GM18505 (cell line): ENCODE measurements at regions not wholly inside any gene's neighbourhood (a gene's known extent, or its start where the extent isn't known, plus 50 kb on each side); places are given as distances from the start of the nearest gene placed in this dataset.
"Not testable (repeated sequence)": the region's sequence is repeated elsewhere in the genome, so short reads cannot be mapped to it uniquely, and the experiment has no call there.

ENCODE experiments used
- ATAC-seq: cut with Tn5 transposase; IDR thresholded peaks from one replicate; pipeline ENCODE4 v1.9.1; 2021; ENCODE audit not compliant: unreplicated experiment
- POLR2A ChIP-seq: IDR thresholded peaks from 4 replicates; pipeline ENCODE4 v1.6.1; 2011; ENCODE audit warnings: borderline replicate concordance; ENCODE audit not compliant: insufficient read depth, insufficient read length; ENCODE audit errors: extremely low read depth

- ATAC-seq: no peak
- no peak for TF ChIP-seq POLR2A
Measured at GRCh38 chr19:27844261-27844660, 1368.7 kb downstream of the UQCRFS1 start.

GRCh38 chr19:27843861-27844260, 1369.1 kb downstream of the UQCRFS1 start:
- no peak for ATAC-seq
- no peak for TF ChIP-seq POLR2A

GRCh38 chr19:27833031-27833430, 1379.9 kb downstream of the UQCRFS1 start:
- no peak for TF ChIP-seq POLR2A
- ATAC-seq: no peak

- TF ChIP-seq POLR2A: no peak
- no peak for ATAC-seq
Measured at GRCh38 chr19:27828829-27829228, 1384.1 kb downstream of the UQCRFS1 start.

- no peak for TF ChIP-seq POLR2A
- no peak for ATAC-seq
Measured at GRCh38 chr19:27824108-27824507, 1388.8 kb downstream of the UQCRFS1 start.

GRCh38 chr19:27822336-27822735, 1390.6 kb downstream of the UQCRFS1 start:
- no peak for TF ChIP-seq POLR2A
- ATAC-seq: no peak

GRCh38 chr19:27821418-27822018, 1391.4 kb downstream of the UQCRFS1 start:
- ATAC-seq: no peak
- TF ChIP-seq POLR2A: no peak

- TF ChIP-seq POLR2A: no peak
- ATAC-seq: no peak
Measured at GRCh38 chr19:27815985-27816384, 1397.0 kb downstream of the UQCRFS1 start.

GRCh38 chr19:27814834-27815233, 1398.1 kb downstream of the UQCRFS1 start:
- ATAC-seq: not testable (repeated sequence)

GRCh38 chr19:27814274-27814673, 1398.7 kb downstream of the UQCRFS1 start:
- ATAC-seq: not testable (repeated sequence)

GRCh38 chr19:27806471-27807070, 1406.4 kb downstream of the UQCRFS1 start:
- no peak for TF ChIP-seq POLR2A
- ATAC-seq: no peak

GRCh38 chr19:27805848-27806247, 1407.1 kb downstream of the UQCRFS1 start:
- TF ChIP-seq POLR2A: no peak
- ATAC-seq: no peak

- not testable (repeated sequence) for ATAC-seq
Measured at GRCh38 chr19:27802293-27802692, 1410.7 kb downstream of the UQCRFS1 start.

- TF ChIP-seq POLR2A: no peak
- no peak for ATAC-seq
Measured at GRCh38 chr19:27796540-27796939, 1416.4 kb downstream of the UQCRFS1 start.

GRCh38 chr19:27796073-27796472, 1416.9 kb downstream of the UQCRFS1 start:
- ATAC-seq: no peak

More at GRCh38 chr19:27796073-27796472, 1416.9 kb downstream of the UQCRFS1 start:
- no peak for TF ChIP-seq POLR2A
